Neural crest cell (in vitro differentiated cells): ENCODE measurements at regions not wholly inside any gene's neighbourhood (a gene's known extent, or its start where the extent isn't known, plus 50 kb on each side); places are given as distances from the start of the nearest gene placed in this dataset.
"Not testable (repeated sequence)": the region's sequence is repeated elsewhere in the genome, so short reads cannot be mapped to it uniquely, and the experiment has no call there.

Experiments used
- DNase-seq: peaks from one replicate; pipeline ENCODE4 v3.0.0; 2021; ENCODE audit warnings: low read depth, mixed read lengths, low spot score
- H3K27ac Mint-ChIP-seq: one replicate; pipeline ENCODE4 v1.8.0; 2021; ENCODE audit warnings: mild to moderate bottlenecking, mixed read lengths; ENCODE audit not compliant: unreplicated experiment
- H3K27me3 Mint-ChIP-seq: 2 replicates; pipeline ENCODE4 v1.8.0; 2021; ENCODE audit warnings: low read depth, mild to moderate bottlenecking, mixed read lengths
- H3K36me3 Mint-ChIP-seq: 2 replicates; pipeline ENCODE4 v1.8.0; 2021; ENCODE audit warnings: low read depth, mild to moderate bottlenecking, mixed read lengths
- H3K4me1 Mint-ChIP-seq: 2 replicates; pipeline ENCODE4 v1.8.0; 2021; ENCODE audit warnings: mixed read lengths
- H3K4me3 Mint-ChIP-seq: one replicate; pipeline ENCODE4 v1.8.0; 2021; ENCODE audit warnings: mild to moderate bottlenecking, mixed read lengths
- H3K9me3 Mint-ChIP-seq: 2 replicates; pipeline ENCODE4 v1.8.0; 2021; ENCODE audit warnings: mixed read lengths
- TF ChIP-seq, protein P1 (sequence below): fragments of 200-600 bp; sonication (generic); conservative IDR thresholded peaks from 2 replicates; pipeline ENCODE4 v1.5.0; 2021; ENCODE audit warnings: antibody characterized with exemption, mild to moderate bottlenecking

DNA sequence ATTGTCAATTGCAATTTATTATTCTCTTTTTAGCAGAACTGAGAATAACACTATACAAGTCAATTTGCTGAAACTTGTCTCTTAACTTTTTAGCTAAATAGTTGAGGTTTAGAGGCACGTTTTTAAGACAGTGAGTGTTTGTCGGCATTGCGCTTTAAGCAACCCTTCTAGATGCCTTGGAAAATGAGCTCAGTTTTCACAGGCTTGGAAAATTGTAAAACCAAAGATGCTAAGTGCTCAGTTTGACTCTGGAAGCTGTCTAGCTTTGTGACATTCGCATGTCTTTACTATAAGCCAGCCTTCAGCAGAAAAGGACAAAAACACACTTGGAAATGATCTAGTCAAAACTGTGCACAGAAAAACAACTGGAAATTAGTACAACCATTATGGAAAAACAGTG, 500.4 kb downstream of the NEBL start:
- H3K9me3 Mint-ChIP-seq = no peaks in the 10 kb centered on the region
- H3K36me3 Mint-ChIP-seq = no peaks in the 10 kb centered on the region
- no peaks in the 10 kb centered on the region for H3K4me1 Mint-ChIP-seq
- no peak overlapping the region for H3K27ac Mint-ChIP-seq
- TF ChIP-seq, protein P1, sequence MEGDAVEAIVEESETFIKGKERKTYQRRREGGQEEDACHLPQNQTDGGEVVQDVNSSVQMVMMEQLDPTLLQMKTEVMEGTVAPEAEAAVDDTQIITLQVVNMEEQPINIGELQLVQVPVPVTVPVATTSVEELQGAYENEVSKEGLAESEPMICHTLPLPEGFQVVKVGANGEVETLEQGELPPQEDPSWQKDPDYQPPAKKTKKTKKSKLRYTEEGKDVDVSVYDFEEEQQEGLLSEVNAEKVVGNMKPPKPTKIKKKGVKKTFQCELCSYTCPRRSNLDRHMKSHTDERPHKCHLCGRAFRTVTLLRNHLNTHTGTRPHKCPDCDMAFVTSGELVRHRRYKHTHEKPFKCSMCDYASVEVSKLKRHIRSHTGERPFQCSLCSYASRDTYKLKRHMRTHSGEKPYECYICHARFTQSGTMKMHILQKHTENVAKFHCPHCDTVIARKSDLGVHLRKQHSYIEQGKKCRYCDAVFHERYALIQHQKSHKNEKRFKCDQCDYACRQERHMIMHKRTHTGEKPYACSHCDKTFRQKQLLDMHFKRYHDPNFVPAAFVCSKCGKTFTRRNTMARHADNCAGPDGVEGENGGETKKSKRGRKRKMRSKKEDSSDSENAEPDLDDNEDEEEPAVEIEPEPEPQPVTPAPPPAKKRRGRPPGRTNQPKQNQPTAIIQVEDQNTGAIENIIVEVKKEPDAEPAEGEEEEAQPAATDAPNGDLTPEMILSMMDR = no peak
- no peak overlapping the region for H3K4me3 Mint-ChIP-seq
- no peaks in the 10 kb centered on the region for H3K27me3 Mint-ChIP-seq
- DNase-seq = no peak

DNA sequence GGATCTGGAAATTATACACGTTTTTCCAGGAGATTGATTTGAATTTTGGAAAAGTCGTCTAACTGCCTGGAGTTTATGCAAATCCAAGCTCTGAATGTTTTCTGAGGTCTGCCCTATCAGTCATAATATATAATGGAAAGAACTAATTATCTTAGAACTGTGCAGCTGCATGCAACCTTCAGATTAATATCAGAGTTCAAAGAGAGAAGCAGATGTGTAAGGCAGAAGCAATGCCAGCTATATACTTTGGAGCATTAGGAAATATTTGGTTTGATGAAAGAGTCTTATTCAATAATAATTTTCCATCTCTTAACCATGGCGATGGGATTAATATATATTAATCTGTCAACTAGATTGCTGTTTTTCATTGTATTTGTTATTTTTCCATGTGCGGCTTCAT, 500.9 kb downstream of the NEBL start:
- Mint-ChIP-seq H3K4me1 (no peaks in the 10 kb centered on the region), H3K27ac (no peak overlapping the region), H3K27me3 (no peaks in the 10 kb centered on the region), H3K9me3 (no peaks in the 10 kb centered on the region), H3K4me3 (no peak overlapping the region), H3K36me3 (no peaks in the 10 kb centered on the region)
- TF ChIP-seq, protein P1 = no peak
- no peak for DNase-seq

DNA sequence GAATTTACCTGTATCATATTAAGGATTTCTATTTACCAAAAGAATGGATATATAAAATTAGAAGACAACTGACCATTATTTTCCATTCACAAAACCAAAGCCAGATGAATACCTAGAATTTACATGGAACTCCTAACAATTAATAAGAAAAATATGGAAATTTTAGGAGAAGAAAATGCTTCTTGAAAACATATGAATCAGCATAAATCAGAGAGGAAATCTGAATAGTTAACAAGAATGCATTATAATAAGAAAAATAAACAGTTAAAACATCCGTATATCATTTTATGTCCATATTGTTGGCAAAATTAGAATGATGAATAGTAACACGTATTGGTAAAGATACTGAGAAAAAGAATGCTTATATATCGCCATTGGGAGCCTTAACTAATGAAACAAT, 505.5 kb downstream of the NEBL start:
- H3K4me1 Mint-ChIP-seq = no peaks in the 10 kb centered on the region

DNA sequence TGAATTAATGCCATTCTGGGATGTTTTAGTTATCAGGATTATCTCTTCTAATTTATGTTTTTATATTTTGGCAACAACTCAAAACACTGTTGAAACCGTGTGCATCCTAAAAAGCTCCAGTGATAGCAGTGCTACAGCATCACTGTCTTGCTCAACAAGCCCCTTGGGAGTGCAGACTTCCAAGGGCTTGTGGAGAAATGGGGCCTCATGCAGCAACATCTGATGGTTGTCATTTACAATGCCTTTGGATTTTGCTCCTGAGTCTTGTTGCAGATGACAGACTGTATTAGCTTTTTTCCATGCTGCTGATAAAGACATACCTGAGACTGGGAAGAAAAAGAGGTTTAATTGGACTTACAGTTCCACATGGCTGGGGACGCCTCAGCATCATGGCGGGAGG, 515.4 kb downstream of the NEBL start:
- Mint-ChIP-seq H3K4me1 (no peaks in the 10 kb centered on the region), H3K36me3 (no peaks in the 10 kb centered on the region), H3K4me3 (no peak overlapping the region), H3K27me3 (no peaks in the 10 kb centered on the region), H3K27ac (no peak overlapping the region), H3K9me3 (peaks cover 6% of the 10 kb centered on the region)
- no peak for DNase-seq
- TF ChIP-seq, protein P1 = no peak

More for the DNA sequence above, 505.5 kb downstream of the NEBL start:
- no peak for DNase-seq
- Mint-ChIP-seq H3K9me3 (no peaks in the 10 kb centered on the region), H3K4me3 (no peak overlapping the region), H3K27me3 (no peaks in the 10 kb centered on the region), H3K36me3 (no peaks in the 10 kb centered on the region), H3K27ac (no peak overlapping the region)
- TF ChIP-seq, protein P1 = no peak

DNA sequence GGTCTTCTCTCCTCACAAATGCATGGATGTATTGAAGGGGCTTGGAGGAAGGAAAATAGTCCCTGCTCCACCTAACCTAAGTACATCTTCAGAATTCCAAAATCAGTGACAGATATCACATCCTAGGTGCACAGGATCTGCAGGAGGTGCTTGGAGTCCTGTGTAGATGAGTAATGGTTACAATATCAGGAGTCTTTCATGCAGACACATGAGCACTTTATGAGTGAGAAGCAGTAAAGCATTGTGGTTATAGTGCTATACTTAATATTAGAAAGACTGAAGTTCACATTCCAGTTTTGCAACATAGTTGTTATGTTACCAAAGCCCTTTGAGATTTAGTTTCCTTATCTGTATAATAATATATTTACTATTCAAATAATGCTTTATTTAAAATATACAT, 516.7 kb downstream of the NEBL start:
- H3K27ac Mint-ChIP-seq = no peak overlapping the region
- H3K4me3 Mint-ChIP-seq = no peak overlapping the region
- H3K4me1 Mint-ChIP-seq = no peaks in the 10 kb centered on the region
- TF ChIP-seq, protein P1 = no peak
- H3K9me3 Mint-ChIP-seq = peaks cover 6% of the 10 kb centered on the region
- H3K36me3 Mint-ChIP-seq = no peaks in the 10 kb centered on the region
- no peaks in the 10 kb centered on the region for H3K27me3 Mint-ChIP-seq
- no peak for DNase-seq

DNA sequence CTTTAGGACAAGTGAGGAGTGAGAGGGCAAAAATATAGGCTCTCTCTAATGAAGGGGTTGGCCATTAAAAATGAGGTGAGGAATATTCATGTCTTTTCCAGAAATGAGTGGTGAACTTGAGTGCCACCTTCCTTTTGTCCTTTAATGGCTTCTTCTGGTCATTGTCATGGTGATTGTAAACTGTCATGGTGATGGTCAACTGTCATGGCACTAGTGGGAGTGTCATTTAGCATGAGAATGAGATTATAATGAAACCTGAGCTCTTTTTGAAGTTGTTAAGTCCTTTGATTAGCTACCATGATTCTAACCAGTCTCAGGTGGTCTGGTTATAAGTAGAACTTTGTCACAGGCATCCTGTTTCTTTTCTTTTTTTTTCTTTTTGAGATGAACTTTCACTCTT, 524.4 kb downstream of the NEBL start:
- Mint-ChIP-seq H3K27me3 (no peaks in the 10 kb centered on the region), H3K36me3 (peaks cover 2% of the 10 kb centered on the region), H3K27ac (no peak overlapping the region), H3K4me3 (no peak overlapping the region), H3K4me1 (no peaks in the 10 kb centered on the region), H3K9me3 (peaks cover 10% of the 10 kb centered on the region)
- TF ChIP-seq, protein P1 = no peak
- no peak for DNase-seq

DNA sequence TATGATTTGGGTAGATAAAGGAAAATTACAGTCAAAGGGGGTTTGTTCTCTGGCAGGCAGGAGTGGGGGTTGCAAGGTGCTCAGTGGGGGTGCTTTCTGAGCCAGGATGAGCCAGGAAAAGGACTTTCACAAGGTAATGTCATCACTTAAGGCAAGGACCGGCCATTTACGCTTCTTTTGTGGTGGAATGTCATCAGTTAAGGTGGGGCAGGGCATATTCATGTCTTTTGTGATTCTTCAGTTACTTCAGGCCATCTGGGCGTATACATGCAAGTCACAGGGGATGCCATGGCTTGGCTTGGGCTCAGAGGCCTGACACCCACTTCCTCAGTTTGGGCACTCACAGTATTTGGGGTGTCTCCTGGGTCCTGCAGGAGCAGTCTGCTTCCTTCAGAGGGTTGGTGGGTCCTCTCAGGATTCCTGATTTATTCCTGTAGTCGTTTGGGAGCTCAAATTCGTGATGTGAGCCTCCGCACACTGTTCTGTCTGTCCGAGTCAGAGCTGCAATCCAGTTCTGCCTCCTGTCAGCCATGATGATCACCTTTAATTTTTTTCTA, 526.1 kb downstream of the NEBL start:
- H3K36me3 Mint-ChIP-seq, H3K4me1 Mint-ChIP-seq, H3K27ac Mint-ChIP-seq, DNase-seq, H3K4me3 Mint-ChIP-seq, H3K27me3 Mint-ChIP-seq: not testable (repeated sequence)
- H3K9me3 Mint-ChIP-seq = peaks cover 12% of the 10 kb centered on the region
